ENCODE measurements at regions not wholly inside any gene's neighbourhood (a gene's known extent, or its start where the extent isn't known, plus 50 kb on each side); places are given as distances from the start of the nearest gene placed in this dataset.
A peak's percentile ranks its signal among the peaks of the same experiment; 100 is the strongest.
"Not testable (repeated sequence)": the region's sequence is repeated elsewhere in the genome, so short reads cannot be mapped to it uniquely, and the experiment has no call there.

GRCh38 chr15:75792236-75792635, 51.0 kb upstream of the UBE2Q2 start:
- DNase-seq (ENCODE audit: low spot score): not testable (repeated sequence)

GRCh38 chr15:75791337-75791713, 51.9 kb upstream of the UBE2Q2 start:
- DNase-seq (ENCODE audit: low spot score): no peak

- no peak for DNase-seq (ENCODE audit: low spot score)
Observed at GRCh38 chr15:75790631-75791336, 52.5 kb upstream of the UBE2Q2 start.

GRCh38 chr15:75786575-75786947, 56.7 kb upstream of the UBE2Q2 start:
- DNase-seq (ENCODE audit: low spot score): no peak

- no peak for DNase-seq (ENCODE audit: low spot score)
Observed at GRCh38 chr15:75785771-75786574, 57.3 kb upstream of the UBE2Q2 start.

- not testable (repeated sequence) for DNase-seq (ENCODE audit: low spot score)
Observed at GRCh38 chr15:75784511-75785480, 58.5 kb upstream of the UBE2Q2 start.

- DNase-seq (ENCODE audit: low spot score): not testable (repeated sequence)
Observed at GRCh38 chr15:75783566-75783965, 59.7 kb upstream of the UBE2Q2 start.

GRCh38 chr15:75782926-75783325, 60.3 kb upstream of the UBE2Q2 start:
- no peak for DNase-seq (ENCODE audit: low spot score)

GRCh38 chr15:75780995-75781394, 62.3 kb upstream of the UBE2Q2 start:
- not testable (repeated sequence) for DNase-seq (ENCODE audit: low spot score)

GRCh38 chr15:75779504-75779903, 63.7 kb upstream of the UBE2Q2 start:
- DNase-seq (ENCODE audit: low spot score): no peak

GRCh38 chr15:75776871-75777610, 64.4 kb upstream of the CSPG4 start:
- DNase-seq (ENCODE audit: low spot score): peak; percentile 51

GRCh38 chr15:75776065-75776423, 63.4 kb upstream of the CSPG4 start:
- peak; percentile 80 for DNase-seq (ENCODE audit: low spot score)

- peak; percentile 93 for DNase-seq (ENCODE audit: low spot score)
Observed at GRCh38 chr15:75775296-75776064, 62.8 kb upstream of the CSPG4 start.

- DNase-seq (ENCODE audit: low spot score): not testable (repeated sequence)
Observed at GRCh38 chr15:75773974-75774373, 61.3 kb upstream of the CSPG4 start.

- DNase-seq (ENCODE audit: low spot score): not testable (repeated sequence)
Observed at GRCh38 chr15:75771054-75771453, 58.4 kb upstream of the CSPG4 start.

- no peak for DNase-seq (ENCODE audit: low spot score)
Observed at GRCh38 chr15:75770131-75770530, 57.5 kb upstream of the CSPG4 start.

- DNase-seq (ENCODE audit: low spot score): not testable (repeated sequence)
Observed at GRCh38 chr15:75768526-75768925, 55.9 kb upstream of the CSPG4 start.

GRCh38 chr15:75765551-75766305, 53.1 kb upstream of the CSPG4 start:
- not testable (repeated sequence) for DNase-seq (ENCODE audit: low spot score)

- not testable (repeated sequence) for DNase-seq (ENCODE audit: low spot score)
Observed at GRCh38 chr15:75764845-75765550, 52.4 kb upstream of the CSPG4 start.
